Lower lobe of right lung (tissue), 2 donors: ENCODE measurements at regions not wholly inside any gene's neighbourhood (a gene's known extent, or its start where the extent isn't known, plus 50 kb on each side); places are given as distances from the start of the nearest gene placed in this dataset.

Experiments
- ATAC-seq, 2 donors: fragments of 200-7000 bp; cut with Tn5 transposase; one replicate each; pipeline ENCODE4 v1.9.1; 2020 to 2022; ENCODE audit warnings: mild to moderate bottlenecking in 2 of 2, moderate library complexity in 2 of 2
- DNase-seq: peaks from one replicate; pipeline ENCODE4 v3.0.0-alpha.2; 2020
- H3K27ac ChIP-seq: fragments of 200-600 bp; one replicate; pipeline ENCODE4 v1.8.0; 2022
- H3K27me3 ChIP-seq: fragments of 200-600 bp; one replicate; pipeline ENCODE4 v1.8.0; 2022; ENCODE audit warnings: low read depth
- H3K36me3 ChIP-seq: fragments of 200-600 bp; one replicate; pipeline ENCODE4 v1.8.0; 2022; ENCODE audit warnings: mild to moderate bottlenecking
- H3K4me1 ChIP-seq: fragments of 200-600 bp; one replicate; pipeline ENCODE4 v1.8.0; 2022
- H3K4me3 ChIP-seq: fragments of 200-600 bp; one replicate; pipeline ENCODE4 v1.8.0; 2022; ENCODE audit warnings: mild to moderate bottlenecking
- H3K9me3 ChIP-seq: fragments of 200-600 bp; one replicate; pipeline ENCODE4 v1.8.0; 2022
- intact Hi-C: fragments of 100-400 bp; cut with DNase I; formaldehyde crosslinking; loops from one replicate; pipeline ENCODE4 v1.11.0; 2022
- TF ChIP-seq, protein P1 (sequence below): fragments of 200-600 bp; IDR thresholded peaks from one replicate; pipeline ENCODE4 v1.8.0; 2022; ENCODE audit warnings: antibody characterized with exemption, mild to moderate bottlenecking
- donor health status: DM: no; HTN: yes; CAD: no; lungs with severe emphysema.

DNA sequence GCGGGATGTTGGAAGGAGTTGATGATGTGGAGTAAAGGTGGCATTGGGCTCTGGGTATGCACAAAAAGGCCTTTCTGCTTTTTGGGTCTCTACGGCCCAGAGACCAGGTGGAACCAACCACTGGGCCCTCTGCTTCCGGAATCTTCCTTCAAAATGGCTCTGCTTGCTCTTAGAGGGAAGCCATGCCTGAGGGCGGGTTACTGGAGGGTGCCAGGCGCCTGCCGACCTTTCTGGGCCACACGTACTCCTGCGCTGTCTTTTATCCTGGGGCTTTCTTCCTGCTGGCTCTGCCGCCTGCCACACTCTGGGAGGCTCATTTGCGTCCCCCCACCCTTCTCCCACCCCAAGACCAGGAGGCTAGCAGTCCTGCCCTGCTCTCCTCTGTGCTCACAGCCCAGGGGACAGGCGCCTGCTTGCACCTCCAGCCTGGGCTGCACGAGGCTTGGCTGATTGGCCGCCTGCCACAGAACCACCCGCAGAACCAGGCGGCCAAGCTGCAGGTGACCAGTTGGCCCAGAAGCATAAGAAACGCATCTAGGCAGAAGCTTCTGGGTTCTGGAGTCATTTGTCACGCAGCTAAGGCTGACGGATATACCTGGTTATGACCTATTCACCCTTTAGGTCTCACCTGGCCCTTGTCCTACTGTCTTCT is 536.9 kb downstream of the TBC1D22A start:
- no peak overlapping the region for H3K27ac ChIP-seq
- ATAC-seq = no peak
- DNase-seq = no peak
- H3K36me3 ChIP-seq = no peaks in the 10 kb centered on the region
- no peak overlapping the region for H3K4me3 ChIP-seq
- H3K4me1 ChIP-seq = no peaks in the 10 kb centered on the region
- no peaks in the 10 kb centered on the region for H3K9me3 ChIP-seq
- intact Hi-C loops = no loop called here
- TF ChIP-seq, protein P1, sequence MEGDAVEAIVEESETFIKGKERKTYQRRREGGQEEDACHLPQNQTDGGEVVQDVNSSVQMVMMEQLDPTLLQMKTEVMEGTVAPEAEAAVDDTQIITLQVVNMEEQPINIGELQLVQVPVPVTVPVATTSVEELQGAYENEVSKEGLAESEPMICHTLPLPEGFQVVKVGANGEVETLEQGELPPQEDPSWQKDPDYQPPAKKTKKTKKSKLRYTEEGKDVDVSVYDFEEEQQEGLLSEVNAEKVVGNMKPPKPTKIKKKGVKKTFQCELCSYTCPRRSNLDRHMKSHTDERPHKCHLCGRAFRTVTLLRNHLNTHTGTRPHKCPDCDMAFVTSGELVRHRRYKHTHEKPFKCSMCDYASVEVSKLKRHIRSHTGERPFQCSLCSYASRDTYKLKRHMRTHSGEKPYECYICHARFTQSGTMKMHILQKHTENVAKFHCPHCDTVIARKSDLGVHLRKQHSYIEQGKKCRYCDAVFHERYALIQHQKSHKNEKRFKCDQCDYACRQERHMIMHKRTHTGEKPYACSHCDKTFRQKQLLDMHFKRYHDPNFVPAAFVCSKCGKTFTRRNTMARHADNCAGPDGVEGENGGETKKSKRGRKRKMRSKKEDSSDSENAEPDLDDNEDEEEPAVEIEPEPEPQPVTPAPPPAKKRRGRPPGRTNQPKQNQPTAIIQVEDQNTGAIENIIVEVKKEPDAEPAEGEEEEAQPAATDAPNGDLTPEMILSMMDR = no peak
- H3K27me3 ChIP-seq = peaks cover 6% of the 10 kb centered on the region

DNA sequence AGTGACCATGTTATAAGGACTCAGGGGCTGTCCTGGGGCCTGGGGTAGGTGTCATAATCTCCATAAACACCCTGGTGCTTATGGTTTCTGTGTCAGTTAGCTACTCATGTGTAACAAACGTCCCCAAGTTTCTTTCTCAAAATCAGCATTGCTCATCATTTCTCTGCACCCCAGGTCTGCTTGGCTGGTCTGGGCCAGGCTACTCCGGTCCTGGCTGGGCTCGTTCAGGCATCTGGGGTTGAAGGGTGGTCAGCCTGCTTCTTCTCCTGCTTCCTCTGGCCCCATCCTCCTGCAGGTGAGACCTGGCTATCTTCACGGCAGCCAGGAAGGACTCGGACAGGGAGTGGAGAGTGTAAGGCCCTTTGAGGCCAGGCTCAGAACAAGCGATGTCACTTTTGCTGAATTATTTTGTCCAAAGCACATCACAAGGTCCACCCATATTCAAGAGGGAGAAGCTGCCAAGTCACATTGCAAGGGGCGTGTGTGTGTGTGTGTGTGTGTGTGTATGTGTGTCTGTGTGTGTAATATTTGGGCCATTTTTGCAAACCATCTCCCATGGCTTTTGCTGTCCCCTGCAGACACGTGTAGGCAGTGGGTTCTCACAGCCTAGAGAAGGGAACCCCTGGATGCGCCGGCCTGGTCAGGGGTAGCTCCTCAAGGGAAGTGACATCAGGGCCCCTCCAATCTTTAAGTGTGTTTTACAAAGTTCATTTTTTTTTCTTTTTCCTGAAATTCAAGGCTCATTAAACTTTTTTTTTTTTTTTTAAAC is 535.8 kb downstream of the TBC1D22A start:
- TF ChIP-seq, protein P1 = no peak
- DNase-seq (no peak), ATAC-seq (no peak)
- H3K9me3 ChIP-seq = no peaks in the 10 kb centered on the region
- intact Hi-C loops = no loop called here
- H3K27ac ChIP-seq = no peak overlapping the region
- H3K36me3 ChIP-seq = no peaks in the 10 kb centered on the region
- H3K4me3 ChIP-seq = no peak overlapping the region
- H3K27me3 ChIP-seq = peaks cover 6% of the 10 kb centered on the region
- H3K4me1 ChIP-seq = no peaks in the 10 kb centered on the region

GRCh38 chr22:47297261-47298016 is 535.0 kb downstream of the TBC1D22A start:
- no peak overlapping the region for H3K27ac ChIP-seq
- peaks cover 6% of the 10 kb centered on the region for H3K27me3 ChIP-seq
- intact Hi-C loops = no loop called here
- H3K9me3 ChIP-seq = no peaks in the 10 kb centered on the region
- TF ChIP-seq, protein P1 = no peak
- no peak overlapping the region for H3K4me3 ChIP-seq
- H3K4me1 ChIP-seq = no peaks in the 10 kb centered on the region
- DNase-seq (no peak), ATAC-seq (no peak)
- H3K36me3 ChIP-seq = no peaks in the 10 kb centered on the region

- no peaks in the 10 kb centered on the region for H3K36me3 ChIP-seq
- peaks cover 6% of the 10 kb centered on the region for H3K27me3 ChIP-seq
- intact Hi-C loops = no loop called here
- TF ChIP-seq, protein P1 = no peak
- H3K27ac ChIP-seq = no peak overlapping the region
- no peak overlapping the region for H3K4me3 ChIP-seq
- H3K4me1 ChIP-seq = peaks cover 6% of the 10 kb centered on the region
- DNase-seq (no peak), ATAC-seq (no peak)
- no peaks in the 10 kb centered on the region for H3K9me3 ChIP-seq
These were observed 534.2 kb downstream of the TBC1D22A start for GRCh38 chr22:47296405-47297260.

- Histone ChIP-seq H3K9me3 (no peaks in the 10 kb centered on the region), H3K36me3 (no peaks in the 10 kb centered on the region), H3K4me3 (no peak overlapping the region), H3K27ac (no peak overlapping the region), H3K27me3 (peaks cover 6% of the 10 kb centered on the region), H3K4me1 (peaks cover 6% of the 10 kb centered on the region)
- ATAC-seq (no peak), DNase-seq (no peak)
- TF ChIP-seq, protein P1 = no peak
- intact Hi-C loops = no loop called here
These were observed 533.5 kb downstream of the TBC1D22A start for GRCh38 chr22:47295982-47296381.
